K562 (cell line): ENCODE measurements at regions not wholly inside any gene's neighbourhood (a gene's known extent, or its start where the extent isn't known, plus 50 kb on each side); places are given as distances from the start of the nearest gene placed in this dataset.

Experiments used
- ATAC-seq: fragments of 200-7000 bp; cut with Tn5 transposase; 3 replicates; pipeline ENCODE4 v1.9.1; 2020; ENCODE audit warnings: moderate library complexity
- BruUV-seq: library from RNA; stranded (reverse); fragments of 400-500 nt; replicated peaks from 2 replicates; lab custom pipeline; 2021; lab: Mats Ljungman, UMichigan
- CTCF ChIA-PET: fragments of 300-600 bp; formaldehyde crosslinking; extraction: SDS; loops from one replicate; lab custom pipeline; 2021; ENCODE audit warnings: low intra/inter-chr PET ratio; lab: Yijun Ruan, JAX
- POLR2A ChIA-PET: fragments of 300-600, 350-650 bp; sonication (Branson Sonifier 250); formaldehyde crosslinking; extraction: SDS; loops from one replicate; lab custom pipeline; 2021; ENCODE audit warnings: antibody characterized with exemption, inconsistent platforms; lab: Yijun Ruan, JAX
- DNase-seq, 4 experiments: peaks; one replicate each; pipeline versions ENCODE4 v3.0.0 to v3.0.0-alpha.2; 2011 to 2018; ENCODE audit warnings: low spot score in 3 of 4, mixed read lengths in 3 of 4; ENCODE audit errors: extremely low read depth in 1 of 4
- FAIRE-seq: peaks from 2 replicates; lab custom pipeline; 2011; peaks lifted over from hg19 to GRCh38; lab: Jason Lieb, UNC
- H2AFZ ChIP-seq: 2 replicates; pipeline ENCODE4 v1.6.0; 2011; ENCODE audit warnings: low read depth, low read length, control low read depth, inconsistent platforms
- H3K27ac ChIP-seq: fragments of 200-600 bp; 3 replicates; pipeline ENCODE4 v1.8.0; 2011; ENCODE audit warnings: low read depth, mild to moderate bottlenecking, control low read depth, inconsistent platforms, low read length, moderate library complexity, mixed read lengths; ENCODE audit errors: extremely low read depth
- H3K27me3 ChIP-seq, 2 experiments: fragments of 300-600 bp in 1 of 2; 2 replicates in 1 of 2; 3 replicates in 1 of 2; pipeline versions ENCODE4 v1.6.0 to v1.8.0; 2011; ENCODE audit warnings: inconsistent platforms in 2 of 2, low read length in 2 of 2, mild to moderate bottlenecking in 1 of 2, mixed read lengths in 1 of 2, moderate library complexity in 1 of 2; ENCODE audit not compliant: control insufficient read depth in 2 of 2, insufficient read depth in 2 of 2
- H3K36me3 ChIP-seq: fragments of 300-600 bp; 3 replicates; pipeline ENCODE4 v1.8.0; 2011; ENCODE audit warnings: mild to moderate bottlenecking, low read length, inconsistent platforms; ENCODE audit not compliant: control insufficient read depth, insufficient read depth
- H3K4me1 ChIP-seq, 2 experiments: fragments of 200-600 bp in 1 of 2; replicated peaks in 1 of 2; 2 replicates in 1 of 2; 3 replicates in 1 of 2; pipeline versions ENCODE4 v1.5.1 to v1.8.0; 2011; ENCODE audit warnings: inconsistent platforms in 2 of 2, low read length in 2 of 2, mild to moderate bottlenecking in 1 of 2, mixed read lengths in 1 of 2, moderate library complexity in 1 of 2; ENCODE audit not compliant: control insufficient read depth in 2 of 2, insufficient read depth in 2 of 2
- H3K4me2 ChIP-seq: 2 replicates; pipeline ENCODE4 v1.6.1; 2011; ENCODE audit warnings: low read length, control low read depth, inconsistent platforms, mixed read lengths; ENCODE audit not compliant: insufficient read depth
- H3K4me3 ChIP-seq: fragments of 200-600 bp; sonication (generic), shearing (Covaris generic); 2 replicates; pipeline ENCODE4 v1.5.1; 2016; ENCODE audit warnings: control low read depth, inconsistent platforms
- H3K79me2 ChIP-seq: fragments of 200-600 bp; 3 replicates; pipeline ENCODE4 v1.8.0; 2011; ENCODE audit warnings: low read length, inconsistent platforms; ENCODE audit not compliant: control insufficient read depth, insufficient read depth
- H3K9ac ChIP-seq, 2 experiments: 2 replicates each; pipeline versions ENCODE4 v1.6.0 to v1.6.1; 2011; ENCODE audit warnings: low read depth in 2 of 2, low read length in 2 of 2, control low read depth in 1 of 2, inconsistent platforms in 1 of 2, mild to moderate bottlenecking in 1 of 2, mixed read lengths in 1 of 2; ENCODE audit not compliant: insufficient read depth in 1 of 2
- H3K9me1 ChIP-seq: one replicate; pipeline ENCODE4 v1.6.0; 2011; ENCODE audit warnings: inconsistent platforms, mild to moderate bottlenecking, low read length, moderate library complexity; ENCODE audit not compliant: control insufficient read depth, insufficient read depth
- H3K9me3 ChIP-seq: replicated peaks from 2 replicates; pipeline ENCODE4 v1.5.1; 2011; ENCODE audit warnings: low read depth, low read length, inconsistent platforms; ENCODE audit not compliant: control insufficient read depth, insufficient read depth
- H4K20me1 ChIP-seq: replicated peaks from 2 replicates; pipeline ENCODE4 v1.6.1; 2011; ENCODE audit warnings: low read length, inconsistent platforms, mixed read lengths; ENCODE audit not compliant: control insufficient read depth, insufficient read depth
- AFF1 ChIP-seq, 2 experiments: fragments of 450-650 bp; IDR thresholded peaks; 2 replicates each; pipeline ENCODE4 v1.6.1; 2018; ENCODE audit warnings: mild to moderate bottlenecking in 2 of 2, low read depth in 1 of 2; ENCODE audit not compliant: partially characterized antibody in 2 of 2
- EWSR1 ChIP-seq: fragments of 450-650 bp; IDR thresholded peaks from 2 replicates; pipeline ENCODE4 v1.6.1; 2018; ENCODE audit warnings: borderline replicate concordance, mild to moderate bottlenecking, low read depth, moderate library complexity; ENCODE audit not compliant: partially characterized antibody
- EZH2 ChIP-seq: IDR thresholded peaks from 2 replicates; pipeline ENCODE4 v1.6.1; 2012; ENCODE audit warnings: low read depth, mild to moderate bottlenecking, inconsistent platforms, low read length, borderline replicate concordance
- MNT ChIP-seq, 2 experiments: fragments of 450-650 bp; conservative IDR thresholded peaks; 2 replicates each; pipeline ENCODE4 v1.6.1; 2017; ENCODE audit warnings: mild to moderate bottlenecking in 2 of 2, moderate library complexity in 2 of 2
- RNF2 ChIP-seq: sonication (generic); IDR thresholded peaks from 2 replicates; pipeline ENCODE4 v1.6.1; 2016
- ZMIZ1 ChIP-seq, 2 experiments: fragments of 150-350 bp in 1 of 2; IDR thresholded peaks; 2 replicates each; pipeline ENCODE4 v1.6.1; 2012 to 2016; ENCODE audit warnings: low read depth in 2 of 2, low read length in 2 of 2, mild to moderate bottlenecking in 1 of 2, moderate library complexity in 1 of 2
- ZNF253 ChIP-seq: fragments of 250-450 bp; sonication (Bioruptor Pico); conservative IDR thresholded peaks from 2 replicates; pipeline ENCODE4 v1.6.1; 2021; ENCODE audit warnings: mild to moderate bottlenecking
- ZNF717 ChIP-seq: fragments of 250-450 bp; sonication (Bioruptor Pico); IDR thresholded peaks from 2 replicates; pipeline ENCODE4 v1.5.0; 2021
- WGBS: fragments of 100-300 bp; shearing (Covaris generic); methylation state at CpG from one replicate; pipeline ENCODE4 v1.1.6; 2016; ENCODE audit warnings: low coverage, mixed read lengths; ENCODE audit not compliant: insufficient coverage; ENCODE audit errors: missing lambda C conversion rate; 5-methylcytosine and 5-hydroxymethylcytosine counted together
- in situ Hi-C: fragments of 300-500 bp; cut with MboI; formaldehyde crosslinking; loops from 4 replicates; pipeline ENCODE4 v1.15.0; 2018; ENCODE audit warnings: inconsistent platforms, mixed read lengths
- intact Hi-C: fragments of 100-400 bp; cut with micrococcal nuclease; formaldehyde crosslinking; loops from 2 replicates; pipeline ENCODE4 v1.14.2; 2022

GRCh38 chr3:30350901-30351300, 255.5 kb upstream of the TGFBR2 start:
- BruUV-seq, result no TSS peak
- intact Hi-C loops, result no loop called here
- no peak overlapping the region for H3K9ac ChIP-seq
- no peaks in the 10 kb centered on the region for H3K4me1 ChIP-seq
- no peaks in the 10 kb centered on the region; the same call in 1 of the 2 replicates for H3K9me3 ChIP-seq
- H3K4me2 ChIP-seq, result no peak overlapping the region
- WGBS, result 0% methylated on average over 2 of the region's 2 CpGs
- H3K36me3 ChIP-seq, result no peaks in the 10 kb centered on the region
- H3K27ac ChIP-seq, result no peak overlapping the region
- no peaks in the 10 kb centered on the region for H3K27me3 ChIP-seq
- POLR2A ChIA-PET, result no interaction called here
- FAIRE-seq, result no peak
- no peaks in the 10 kb centered on the region for H3K79me2 ChIP-seq
- in situ Hi-C loops, result no loop called here
- DNase-seq, result no peak
- H4K20me1 ChIP-seq, result no peaks in the 10 kb centered on the region
- H3K9me1 ChIP-seq, result no peaks in the 10 kb centered on the region
- no peak for ATAC-seq
- no peak overlapping the region for H2AFZ ChIP-seq
- no peak overlapping the region for H3K4me3 ChIP-seq
- CTCF ChIA-PET, result no interaction called here
- TF ChIP-seq ZNF717, result no peak
- TF ChIP-seq RNF2, result no peak
- no peak for TF ChIP-seq EZH2
- TF ChIP-seq AFF1 (IDR thresholded peaks at IDR 0.05; ENCODE audit: low read depth in 1 of 2, partially characterized antibody in 2 of 2), result no peak
- no peak for TF ChIP-seq ZNF253 (CRISPR knock-in tag)
- no peak for TF ChIP-seq ZMIZ1 (IDR thresholded peaks at IDR 0.05; ENCODE audit: low read depth in 2 of 2, low read length in 2 of 2)
- no peak for TF ChIP-seq EWSR1
- TF ChIP-seq MNT (conservative IDR thresholded peaks at IDR 0.05), result no peak
